Colonic mucosa (tissue), 4 donors: ENCODE measurements at regions not wholly inside any gene's neighbourhood (a gene's known extent, or its start where the extent isn't known, plus 50 kb on each side); places are given as distances from the start of the nearest gene placed in this dataset.

Experiments
- DNase-seq: peaks from one replicate; pipeline ENCODE4 v3.0.0-alpha.2; 2020
- H3K27ac ChIP-seq: fragments of 200-600 bp; one replicate; pipeline ENCODE4 v1.8.0; 2021
- H3K27me3 ChIP-seq: fragments of 200-600 bp; one replicate; pipeline ENCODE4 v1.8.0; 2021
- H3K36me3 ChIP-seq: fragments of 200-600 bp; one replicate; pipeline ENCODE4 v1.8.0; 2021
- H3K4me1 ChIP-seq: fragments of 200-600 bp; one replicate; pipeline ENCODE4 v1.8.0; 2021; ENCODE audit warnings: mild to moderate bottlenecking
- H3K4me3 ChIP-seq: fragments of 200-600 bp; one replicate; pipeline ENCODE4 v1.8.0; 2021
- H3K9ac ChIP-seq, 2 donors: one replicate each; pipeline ENCODE4 v1.7.0; 2013; ENCODE audit warnings: control low read depth in 2 of 2, low read depth in 2 of 2, low read length in 2 of 2
- H3K9me3 ChIP-seq: fragments of 200-600 bp; one replicate; pipeline ENCODE4 v1.8.0; 2021
- intact Hi-C: fragments of 100-400 bp; cut with DNase I; formaldehyde crosslinking; loops from one replicate; pipeline ENCODE4 v1.14.1; 2022
- TF ChIP-seq, protein P1 (sequence below): fragments of 200-600 bp; IDR thresholded peaks from one replicate; pipeline ENCODE4 v1.8.0; 2022; ENCODE audit warnings: antibody characterized with exemption, mild to moderate bottlenecking
- donor health status: healthy.
- donor health status: DM: no; HTN: no; CAD: no.
- donor health status: DM: no; HTN: no; CAD: no.

DNA sequence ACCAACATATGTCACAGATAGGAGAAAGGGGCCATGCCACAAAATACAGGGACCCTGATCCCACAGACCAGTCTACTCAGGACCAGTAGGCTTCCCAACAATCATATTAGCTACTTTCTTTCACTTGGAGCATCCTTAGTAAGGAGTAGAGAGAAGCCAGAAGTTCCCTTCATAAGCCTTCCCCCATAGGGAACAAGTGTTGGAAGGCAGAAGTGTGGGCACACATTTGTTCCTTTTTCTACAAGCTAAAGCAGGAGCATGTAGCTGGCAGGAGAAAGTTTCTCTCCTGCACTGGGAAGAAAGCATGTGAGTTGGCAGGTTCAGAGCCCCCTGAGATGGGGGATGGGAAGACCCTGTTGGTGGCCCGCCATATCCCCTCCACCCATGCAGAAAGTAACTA lies 165.4 kb downstream of the KCTD12 start:
- Histone ChIP-seq H3K4me3 (no peak overlapping the region), H3K9me3 (no peaks in the 10 kb centered on the region), H3K9ac (no peak overlapping the region), H3K4me1 (no peaks in the 10 kb centered on the region), H3K27ac (no peak overlapping the region), H3K27me3 (no peaks in the 10 kb centered on the region), H3K36me3 (no peaks in the 10 kb centered on the region)
- DNase-seq, result no peak
- TF ChIP-seq, protein P1, sequence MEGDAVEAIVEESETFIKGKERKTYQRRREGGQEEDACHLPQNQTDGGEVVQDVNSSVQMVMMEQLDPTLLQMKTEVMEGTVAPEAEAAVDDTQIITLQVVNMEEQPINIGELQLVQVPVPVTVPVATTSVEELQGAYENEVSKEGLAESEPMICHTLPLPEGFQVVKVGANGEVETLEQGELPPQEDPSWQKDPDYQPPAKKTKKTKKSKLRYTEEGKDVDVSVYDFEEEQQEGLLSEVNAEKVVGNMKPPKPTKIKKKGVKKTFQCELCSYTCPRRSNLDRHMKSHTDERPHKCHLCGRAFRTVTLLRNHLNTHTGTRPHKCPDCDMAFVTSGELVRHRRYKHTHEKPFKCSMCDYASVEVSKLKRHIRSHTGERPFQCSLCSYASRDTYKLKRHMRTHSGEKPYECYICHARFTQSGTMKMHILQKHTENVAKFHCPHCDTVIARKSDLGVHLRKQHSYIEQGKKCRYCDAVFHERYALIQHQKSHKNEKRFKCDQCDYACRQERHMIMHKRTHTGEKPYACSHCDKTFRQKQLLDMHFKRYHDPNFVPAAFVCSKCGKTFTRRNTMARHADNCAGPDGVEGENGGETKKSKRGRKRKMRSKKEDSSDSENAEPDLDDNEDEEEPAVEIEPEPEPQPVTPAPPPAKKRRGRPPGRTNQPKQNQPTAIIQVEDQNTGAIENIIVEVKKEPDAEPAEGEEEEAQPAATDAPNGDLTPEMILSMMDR, result no peak
- intact Hi-C loops, result no loop called here

DNA sequence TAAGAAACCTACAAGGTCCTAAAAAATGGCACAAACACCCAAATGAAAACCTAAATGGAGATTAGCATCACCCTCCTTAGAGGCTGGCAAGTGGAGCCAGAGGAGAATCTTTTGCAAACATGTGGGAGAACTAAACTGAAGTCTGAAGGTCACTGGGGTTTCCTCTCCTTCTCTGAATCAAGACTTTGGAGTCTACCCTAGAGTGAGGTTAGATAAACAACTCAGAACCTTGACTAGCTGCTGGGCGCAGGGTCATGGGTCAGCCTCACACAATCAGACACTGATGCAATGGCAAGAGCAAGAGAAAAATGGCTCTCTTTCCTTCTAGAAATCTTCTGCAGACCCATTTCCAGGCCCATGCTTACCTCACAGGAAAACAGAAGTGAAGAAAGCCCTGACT lies 165.8 kb downstream of the KCTD12 start:
- Histone ChIP-seq H3K4me1 (no peaks in the 10 kb centered on the region), H3K4me3 (no peak overlapping the region), H3K36me3 (no peaks in the 10 kb centered on the region), H3K9ac (no peak overlapping the region), H3K27me3 (no peaks in the 10 kb centered on the region), H3K27ac (no peak overlapping the region), H3K9me3 (no peaks in the 10 kb centered on the region)
- no peak for DNase-seq
- intact Hi-C loops, result no loop called here
- TF ChIP-seq, protein P1, result no peak

DNA sequence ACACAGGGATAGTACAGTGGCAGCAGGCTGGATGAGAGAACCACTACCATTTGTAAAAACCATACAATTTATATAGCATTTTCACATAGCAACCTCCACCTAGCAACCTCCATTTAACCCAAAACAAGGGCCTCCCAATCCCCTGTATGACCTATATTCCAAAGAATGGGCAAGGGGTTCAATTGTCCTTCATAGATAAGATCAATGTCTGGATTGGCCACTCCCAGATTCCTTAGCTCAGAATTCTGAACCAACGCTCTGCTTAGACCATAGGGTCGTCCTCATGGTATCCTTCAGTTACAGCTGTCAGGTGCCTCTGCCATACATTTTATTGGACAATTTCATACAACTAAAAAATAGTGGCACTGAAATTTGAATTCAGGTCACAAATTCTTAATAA lies 166.2 kb downstream of the KCTD12 start:
- no peak for DNase-seq
- H3K9me3 ChIP-seq, result no peaks in the 10 kb centered on the region
- no peaks in the 10 kb centered on the region for H3K36me3 ChIP-seq
- no peak overlapping the region for H3K9ac ChIP-seq
- no peak overlapping the region for H3K27ac ChIP-seq
- H3K4me3 ChIP-seq, result no peak overlapping the region
- H3K27me3 ChIP-seq, result no peaks in the 10 kb centered on the region
- no peaks in the 10 kb centered on the region for H3K4me1 ChIP-seq
- intact Hi-C loops, result no loop called here
- TF ChIP-seq, protein P1, result no peak

DNA sequence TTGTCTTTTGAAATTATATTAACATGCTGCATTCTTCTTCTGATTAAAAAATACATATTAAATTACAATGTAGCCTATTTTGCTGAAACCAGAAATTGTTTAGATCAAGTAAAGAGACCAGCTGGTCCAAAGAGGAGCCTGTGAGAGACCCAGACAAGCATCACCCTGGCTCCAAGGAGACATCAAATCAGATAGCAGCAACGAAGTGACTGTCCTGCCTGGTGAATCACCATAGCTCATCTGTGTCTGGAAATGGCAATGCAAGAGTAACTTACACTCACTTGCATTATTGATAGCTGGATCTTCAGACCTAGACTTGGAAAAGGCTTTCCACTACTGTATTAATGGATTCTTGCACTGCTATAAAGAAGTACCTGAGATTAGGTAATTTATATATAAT lies 169.1 kb downstream of the KCTD12 start:
- DNase-seq, result no peak
- Histone ChIP-seq H3K4me1 (no peaks in the 10 kb centered on the region), H3K36me3 (no peaks in the 10 kb centered on the region), H3K9ac (no peak overlapping the region), H3K9me3 (no peaks in the 10 kb centered on the region), H3K27me3 (no peaks in the 10 kb centered on the region), H3K4me3 (no peak overlapping the region), H3K27ac (no peak overlapping the region)
- intact Hi-C loops, result no loop called here
- TF ChIP-seq, protein P1, result no peak

DNA sequence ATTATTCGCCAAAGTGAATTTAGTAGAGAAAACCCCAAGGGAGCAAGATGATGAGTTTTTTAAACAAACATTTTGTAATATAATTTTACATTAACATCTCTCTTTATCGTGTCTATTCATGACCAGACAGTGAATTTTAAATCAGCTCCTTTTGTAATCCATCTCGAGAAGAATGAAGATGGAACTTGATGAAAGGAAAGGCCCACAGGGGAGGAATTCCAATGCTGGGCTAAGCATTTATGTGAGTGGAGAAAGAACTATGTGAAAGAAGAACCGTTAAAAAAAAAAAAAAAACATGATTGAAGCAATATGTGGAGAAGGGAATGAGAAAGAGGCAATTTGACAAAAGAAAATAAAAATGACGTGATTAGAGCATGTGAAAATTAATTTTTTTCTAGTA lies 170.6 kb downstream of the KCTD12 start:
- TF ChIP-seq, protein P1, result no peak
- no peak for DNase-seq
- Histone ChIP-seq H3K27ac (no peak overlapping the region), H3K9ac (no peak overlapping the region), H3K9me3 (no peaks in the 10 kb centered on the region), H3K27me3 (no peaks in the 10 kb centered on the region), H3K36me3 (no peaks in the 10 kb centered on the region), H3K4me3 (no peak overlapping the region), H3K4me1 (no peaks in the 10 kb centered on the region)
- intact Hi-C loops, result no loop called here

DNA sequence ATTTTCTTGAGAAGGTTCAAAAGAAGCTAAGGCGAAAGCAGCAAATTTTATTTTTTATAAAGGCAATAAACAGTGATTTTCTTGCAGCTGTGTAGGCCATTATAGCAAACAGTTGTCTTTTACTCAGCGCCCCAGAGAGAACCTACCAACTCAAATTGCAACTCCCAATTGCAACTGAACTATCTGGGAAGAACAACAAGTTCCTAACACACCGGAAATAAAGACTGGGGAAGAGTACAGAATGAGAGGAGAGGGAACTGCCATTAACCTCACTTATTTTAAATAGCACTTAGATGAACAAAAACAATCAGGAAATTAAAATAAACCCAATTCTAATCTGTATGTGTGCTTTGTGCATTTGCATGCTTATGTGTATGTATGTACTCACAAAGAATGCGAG lies 171.1 kb downstream of the KCTD12 start:
- no peak for DNase-seq
- intact Hi-C loops, result no loop called here
- Histone ChIP-seq H3K27ac (no peak overlapping the region), H3K36me3 (no peaks in the 10 kb centered on the region), H3K27me3 (no peaks in the 10 kb centered on the region), H3K9ac (no peak overlapping the region), H3K4me1 (no peaks in the 10 kb centered on the region), H3K4me3 (no peak overlapping the region), H3K9me3 (no peaks in the 10 kb centered on the region)
- TF ChIP-seq, protein P1, result no peak
